Myocyte (in vitro differentiated cells): ENCODE measurements at regions not wholly inside any gene's neighbourhood (a gene's known extent, or its start where the extent isn't known, plus 50 kb on each side); places are given as distances from the start of the nearest gene placed in this dataset.
"Not testable (repeated sequence)": the region's sequence is repeated elsewhere in the genome, so short reads cannot be mapped to it uniquely, and the experiment has no call there.

ENCODE experiments used
- DNase-seq: peaks from one replicate; pipeline ENCODE4 v3.0.0-alpha.2; 2012; ENCODE audit warnings: low read depth

GRCh38 chrX:56130031-56130430 lies 102.1 kb upstream of the KLF8 start:
- no peak for DNase-seq

GRCh38 chrX:56130436-56130835 lies 101.7 kb upstream of the KLF8 start:
- DNase-seq, result no peak

- not testable (repeated sequence) for DNase-seq
These were observed 68.0 kb upstream of the KLF8 start for GRCh38 chrX:56164135-56164534.
